Thoracic aorta (tissue), 2 donors: ENCODE measurements at regions not wholly inside any gene's neighbourhood (a gene's known extent, or its start where the extent isn't known, plus 50 kb on each side); places are given as distances from the start of the nearest gene placed in this dataset.

Source experiments
- ATAC-seq: fragments of 150-250 bp; one replicate; pipeline ENCODE4 v1.8.0; 2017; ENCODE audit warnings: low read depth; ENCODE audit not compliant: insufficient number of reproducible peaks, low FRiP score
- DNase-seq: peaks from one replicate; pipeline ENCODE4 v3.0.0-alpha.2; 2020; ENCODE audit warnings: low spot score
- H3K27ac ChIP-seq, 2 donors: fragments of 200-600 bp; sonication (generic); 1 replicate in 1 of 2; 2 replicates in 1 of 2; pipeline ENCODE4 v1.5.1; 2016; ENCODE audit warnings: mild to moderate bottlenecking in 2 of 2, moderate library complexity in 2 of 2
- H3K27me3 ChIP-seq: fragments of 200-600 bp; sonication (generic); replicated peaks from 2 replicates; pipeline ENCODE4 v1.6.0; 2016; ENCODE audit warnings: mild to moderate bottlenecking; ENCODE audit not compliant: insufficient read depth
- H3K36me3 ChIP-seq: fragments of 200-600 bp; sonication (generic); one replicate; pipeline ENCODE4 v1.5.1; 2016
- H3K4me1 ChIP-seq, 2 donors: fragments of 200-600 bp; sonication (generic); 1 replicate in 1 of 2; 2 replicates in 1 of 2; pipeline versions ENCODE4 v1.5.1 to v1.6.0; 2016; ENCODE audit warnings: low read depth in 2 of 2, mild to moderate bottlenecking in 1 of 2; ENCODE audit not compliant: control insufficient read depth in 1 of 2
- H3K4me3 ChIP-seq: fragments of 200-600 bp; sonication (generic); 2 replicates; pipeline ENCODE4 v1.5.1; 2016; ENCODE audit warnings: mild to moderate bottlenecking
- H3K9me3 ChIP-seq: fragments of 200-600 bp; sonication (generic); 2 replicates; pipeline ENCODE4 v1.5.1; 2016
- TF ChIP-seq, protein P1 (sequence below): fragments of 200-600 bp; sonication (generic); IDR thresholded peaks from one replicate; pipeline ENCODE4 v1.5.1; 2019; ENCODE audit warnings: antibody characterized with exemption

GRCh38 chr10:120111628-120112027 is 219.1 kb downstream of the SEC23IP start:
- Histone ChIP-seq H3K36me3 (no peaks in the 10 kb centered on the region), H3K4me3 (no peak overlapping the region), H3K27ac (no peak overlapping the region), H3K27me3 (no peaks in the 10 kb centered on the region), H3K9me3 (no peaks in the 10 kb centered on the region), H3K4me1 (no peaks in the 10 kb centered on the region)
- TF ChIP-seq, protein P1, sequence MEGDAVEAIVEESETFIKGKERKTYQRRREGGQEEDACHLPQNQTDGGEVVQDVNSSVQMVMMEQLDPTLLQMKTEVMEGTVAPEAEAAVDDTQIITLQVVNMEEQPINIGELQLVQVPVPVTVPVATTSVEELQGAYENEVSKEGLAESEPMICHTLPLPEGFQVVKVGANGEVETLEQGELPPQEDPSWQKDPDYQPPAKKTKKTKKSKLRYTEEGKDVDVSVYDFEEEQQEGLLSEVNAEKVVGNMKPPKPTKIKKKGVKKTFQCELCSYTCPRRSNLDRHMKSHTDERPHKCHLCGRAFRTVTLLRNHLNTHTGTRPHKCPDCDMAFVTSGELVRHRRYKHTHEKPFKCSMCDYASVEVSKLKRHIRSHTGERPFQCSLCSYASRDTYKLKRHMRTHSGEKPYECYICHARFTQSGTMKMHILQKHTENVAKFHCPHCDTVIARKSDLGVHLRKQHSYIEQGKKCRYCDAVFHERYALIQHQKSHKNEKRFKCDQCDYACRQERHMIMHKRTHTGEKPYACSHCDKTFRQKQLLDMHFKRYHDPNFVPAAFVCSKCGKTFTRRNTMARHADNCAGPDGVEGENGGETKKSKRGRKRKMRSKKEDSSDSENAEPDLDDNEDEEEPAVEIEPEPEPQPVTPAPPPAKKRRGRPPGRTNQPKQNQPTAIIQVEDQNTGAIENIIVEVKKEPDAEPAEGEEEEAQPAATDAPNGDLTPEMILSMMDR = no peak
- no peak for ATAC-seq
- no peak for DNase-seq

- Histone ChIP-seq H3K27ac (no peak overlapping the region), H3K9me3 (no peaks in the 10 kb centered on the region), H3K36me3 (no peaks in the 10 kb centered on the region), H3K4me3 (no peak overlapping the region), H3K4me1 (no peaks in the 10 kb centered on the region), H3K27me3 (no peaks in the 10 kb centered on the region)
- DNase-seq (no peak), ATAC-seq (no peak)
- TF ChIP-seq, protein P1 = no peak
Observed at GRCh38 chr10:120112809-120113208, 220.3 kb downstream of the SEC23IP start.

DNA sequence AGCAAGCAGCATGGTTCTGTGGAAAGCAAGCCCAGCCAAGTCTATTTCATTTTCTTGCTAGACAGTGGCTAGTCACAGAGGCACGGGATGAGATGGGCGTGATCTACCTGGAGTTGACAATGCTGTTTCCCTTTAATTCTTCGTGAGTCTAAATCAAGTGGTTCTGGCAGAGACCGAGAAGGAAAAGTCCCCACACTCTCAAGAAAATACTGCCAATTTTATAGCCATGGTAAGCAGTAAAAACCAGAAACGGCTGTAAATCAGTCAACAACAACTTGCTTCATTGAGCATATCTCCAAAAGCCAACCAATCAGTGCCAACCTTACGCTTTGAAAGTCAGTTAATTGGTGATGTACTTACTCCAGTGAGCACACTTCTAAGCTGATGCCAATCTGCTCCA is 223.4 kb downstream of the SEC23IP start:
- Histone ChIP-seq H3K4me3 (no peak overlapping the region), H3K27me3 (no peaks in the 10 kb centered on the region), H3K9me3 (no peaks in the 10 kb centered on the region), H3K36me3 (no peaks in the 10 kb centered on the region), H3K27ac (no peak overlapping the region), H3K4me1 (no peaks in the 10 kb centered on the region)
- ATAC-seq (no peak), DNase-seq (no peak)
- TF ChIP-seq, protein P1 = no peak

DNA sequence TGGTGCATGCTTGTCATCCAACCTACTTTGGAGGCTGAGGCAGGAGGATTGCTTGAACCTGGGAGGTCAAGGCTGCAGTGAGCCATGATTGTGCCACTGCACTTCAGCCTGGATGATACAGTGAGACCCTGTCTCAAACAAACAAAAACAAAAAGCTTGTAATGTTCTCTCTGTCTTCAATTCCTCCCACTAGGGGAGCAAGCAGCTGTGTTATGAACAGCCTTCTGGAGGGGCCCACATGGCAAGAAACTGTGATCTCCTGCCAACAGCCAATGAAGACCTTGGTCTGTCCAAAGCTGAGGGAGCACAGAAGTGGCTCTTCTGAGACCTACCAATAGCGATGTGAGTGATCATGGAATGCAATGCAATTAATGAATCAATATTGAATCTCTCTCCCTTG is 229.2 kb downstream of the SEC23IP start:
- H3K27ac ChIP-seq = no peak overlapping the region
- H3K4me3 ChIP-seq = no peak overlapping the region
- no peaks in the 10 kb centered on the region for H3K4me1 ChIP-seq
- TF ChIP-seq, protein P1 = no peak
- ATAC-seq (no peak), DNase-seq (no peak)
- no peaks in the 10 kb centered on the region for H3K27me3 ChIP-seq
- H3K9me3 ChIP-seq = no peaks in the 10 kb centered on the region
- H3K36me3 ChIP-seq = no peaks in the 10 kb centered on the region

DNA sequence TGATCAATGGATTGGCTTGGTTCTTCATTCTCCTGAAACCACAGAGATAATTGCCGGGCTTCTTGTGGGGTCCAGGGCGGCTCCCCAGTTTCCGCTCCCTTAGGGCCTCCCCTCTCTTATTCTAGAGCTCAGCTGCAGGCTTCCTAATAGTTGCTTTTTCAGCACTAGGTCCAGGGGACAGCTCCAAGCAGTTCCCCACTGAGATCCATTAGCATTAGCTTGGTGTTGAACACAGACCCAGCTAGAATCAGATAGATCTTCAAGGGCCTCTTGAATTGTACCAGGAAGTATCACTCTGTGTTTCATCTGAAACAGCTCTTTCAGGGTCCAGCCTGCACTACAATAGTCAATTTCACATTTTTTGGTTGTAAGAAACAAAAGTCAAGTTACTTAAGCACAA is 238.7 kb downstream of the SEC23IP start:
- Histone ChIP-seq H3K4me1 (no peaks in the 10 kb centered on the region), H3K9me3 (no peaks in the 10 kb centered on the region), H3K36me3 (no peaks in the 10 kb centered on the region), H3K27me3 (no peaks in the 10 kb centered on the region), H3K4me3 (no peak overlapping the region), H3K27ac (no peak overlapping the region)
- no peak for ATAC-seq
- TF ChIP-seq, protein P1 = no peak
- DNase-seq = no peak
